PFSK-1 (cell line): ENCODE measurements at regions not wholly inside any gene's neighbourhood (a gene's known extent, or its start where the extent isn't known, plus 50 kb on each side); places are given as distances from the start of the nearest gene placed in this dataset.

ENCODE experiments used
- POLR2AphosphoS5 ChIP-seq: IDR thresholded peaks from 2 replicates; pipeline ENCODE4 v1.6.1; 2012; ENCODE audit warnings: low read depth, mild to moderate bottlenecking, control low read depth, low read length, moderate library complexity
- TF ChIP-seq, protein P1 (sequence below), 2 experiments: IDR thresholded peaks; 2 replicates each; pipeline versions ENCODE4 v1.6.1 to v1.8.0; 2011 to 2012; ENCODE audit warnings: low read depth in 2 of 2, low read length in 2 of 2, control low read depth in 1 of 2, inconsistent platforms in 1 of 2, mild to moderate bottlenecking in 1 of 2, moderate library complexity in 1 of 2; ENCODE audit not compliant: insufficient read depth in 1 of 2

DNA sequence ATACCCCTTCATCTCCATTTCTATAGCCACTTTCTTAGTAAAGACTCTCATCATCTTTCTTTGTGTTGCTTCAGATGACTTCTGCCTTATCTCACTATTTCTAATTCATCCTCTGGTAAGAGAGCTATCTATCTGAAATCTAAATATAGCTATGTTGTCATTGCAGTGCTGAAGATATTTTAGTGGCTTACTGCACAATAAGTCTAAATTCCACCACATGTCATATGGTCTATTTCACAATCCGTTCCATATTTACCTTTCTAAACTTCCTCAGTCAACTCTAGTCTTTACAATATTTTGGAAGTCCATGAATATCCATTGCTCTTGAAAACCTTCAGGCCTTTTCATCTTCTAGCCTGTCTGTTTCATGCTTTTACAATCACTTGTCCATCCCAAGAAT is 465.1 kb upstream of the SLC10A2 start:
- no peak for TF ChIP-seq POLR2AphosphoS5
- TF ChIP-seq, protein P1, sequence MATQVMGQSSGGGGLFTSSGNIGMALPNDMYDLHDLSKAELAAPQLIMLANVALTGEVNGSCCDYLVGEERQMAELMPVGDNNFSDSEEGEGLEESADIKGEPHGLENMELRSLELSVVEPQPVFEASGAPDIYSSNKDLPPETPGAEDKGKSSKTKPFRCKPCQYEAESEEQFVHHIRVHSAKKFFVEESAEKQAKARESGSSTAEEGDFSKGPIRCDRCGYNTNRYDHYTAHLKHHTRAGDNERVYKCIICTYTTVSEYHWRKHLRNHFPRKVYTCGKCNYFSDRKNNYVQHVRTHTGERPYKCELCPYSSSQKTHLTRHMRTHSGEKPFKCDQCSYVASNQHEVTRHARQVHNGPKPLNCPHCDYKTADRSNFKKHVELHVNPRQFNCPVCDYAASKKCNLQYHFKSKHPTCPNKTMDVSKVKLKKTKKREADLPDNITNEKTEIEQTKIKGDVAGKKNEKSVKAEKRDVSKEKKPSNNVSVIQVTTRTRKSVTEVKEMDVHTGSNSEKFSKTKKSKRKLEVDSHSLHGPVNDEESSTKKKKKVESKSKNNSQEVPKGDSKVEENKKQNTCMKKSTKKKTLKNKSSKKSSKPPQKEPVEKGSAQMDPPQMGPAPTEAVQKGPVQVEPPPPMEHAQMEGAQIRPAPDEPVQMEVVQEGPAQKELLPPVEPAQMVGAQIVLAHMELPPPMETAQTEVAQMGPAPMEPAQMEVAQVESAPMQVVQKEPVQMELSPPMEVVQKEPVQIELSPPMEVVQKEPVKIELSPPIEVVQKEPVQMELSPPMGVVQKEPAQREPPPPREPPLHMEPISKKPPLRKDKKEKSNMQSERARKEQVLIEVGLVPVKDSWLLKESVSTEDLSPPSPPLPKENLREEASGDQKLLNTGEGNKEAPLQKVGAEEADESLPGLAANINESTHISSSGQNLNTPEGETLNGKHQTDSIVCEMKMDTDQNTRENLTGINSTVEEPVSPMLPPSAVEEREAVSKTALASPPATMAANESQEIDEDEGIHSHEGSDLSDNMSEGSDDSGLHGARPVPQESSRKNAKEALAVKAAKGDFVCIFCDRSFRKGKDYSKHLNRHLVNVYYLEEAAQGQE (IDR thresholded peaks at IDR 0.05; ENCODE audit: insufficient read depth in 1 of 2, low read depth in 2 of 2, low read length in 2 of 2) = no peak
